SK-N-SH (cell line): ENCODE measurements at regions not wholly inside any gene's neighbourhood (a gene's known extent, or its start where the extent isn't known, plus 50 kb on each side); places are given as distances from the start of the nearest gene placed in this dataset.

Source experiments
- CTCF ChIA-PET: fragments of 300-600, 350-600 bp; formaldehyde crosslinking; extraction: SDS; loops from one replicate; lab custom pipeline; 2021; lab: Yijun Ruan, JAX
- POLR2A ChIA-PET: fragments of 350-600 bp; sonication (Branson Sonifier 250); formaldehyde crosslinking; extraction: SDS; loops from one replicate; lab custom pipeline; 2020; ENCODE audit warnings: antibody characterized with exemption, inconsistent platforms; lab: Yijun Ruan, JAX
- DNase-seq: peaks from one replicate; pipeline ENCODE4 v3.0.0; 2012
- H2AFZ ChIP-seq: fragments of 200-600 bp; sonication (generic); 2 replicates; pipeline ENCODE4 v1.8.1; 2016; ENCODE audit warnings: antibody characterized with exemption, mild to moderate bottlenecking, low read depth
- H3F3A ChIP-seq: fragments of 200-600 bp; sonication (generic); replicated peaks from 2 replicates; pipeline ENCODE3; 2016; ENCODE audit warnings: antibody characterized with exemption, mild to moderate bottlenecking; ENCODE audit not compliant: insufficient read depth
- H3K27ac ChIP-seq, 2 experiments: fragments of 200-500 bp in 1 of 2; fragments of 200-600 bp in 1 of 2; sonication (Bioruptor generic) in 1 of 2; sonication (generic), shearing (Covaris generic) in 1 of 2; 2 replicates each; pipeline versions ENCODE4 v1.5.1 to v1.6.1; 2014 to 2016; ENCODE audit warnings: low read depth in 2 of 2, inconsistent platforms in 1 of 2, low read length in 1 of 2, mild to moderate bottlenecking in 1 of 2, mixed read lengths in 1 of 2
- H3K27me3 ChIP-seq: fragments of 200-600 bp; sonication (generic), shearing (Covaris generic); 2 replicates; pipeline ENCODE4 v1.6.1; 2016; ENCODE audit warnings: mixed run types; ENCODE audit not compliant: insufficient read depth
- H3K36me3 ChIP-seq, 2 experiments: fragments of 200-500 bp in 1 of 2; fragments of 200-600 bp in 1 of 2; sonication (Bioruptor generic) in 1 of 2; sonication (generic) in 1 of 2; replicated peaks in 1 of 2; 2 replicates each; pipeline versions ENCODE3 to v1.5.1; 2014 to 2016; ENCODE audit warnings: low read length in 1 of 2, mild to moderate bottlenecking in 1 of 2; ENCODE audit not compliant: insufficient read depth in 2 of 2, control insufficient read depth in 1 of 2
- H3K4me1 ChIP-seq, 2 experiments: fragments of 200-500 bp in 1 of 2; fragments of 200-600 bp in 1 of 2; sonication (Bioruptor generic) in 1 of 2; sonication (generic), shearing (Covaris generic) in 1 of 2; 2 replicates each; pipeline versions ENCODE4 v1.5.1 to v1.6.1; 2014 to 2016; ENCODE audit warnings: low read depth in 1 of 2, low read length in 1 of 2, mixed run types in 1 of 2; ENCODE audit not compliant: insufficient read depth in 2 of 2, control insufficient read depth in 1 of 2
- H3K4me2 ChIP-seq: fragments of 200-600 bp; sonication (generic), shearing (Covaris generic); 2 replicates; pipeline ENCODE4 v1.6.1; 2017; ENCODE audit warnings: mixed run types
- H3K4me3 ChIP-seq, 2 experiments: fragments of 200-500 bp in 1 of 2; fragments of 200-600 bp in 1 of 2; sonication (Bioruptor generic) in 1 of 2; sonication (generic), shearing (Covaris generic) in 1 of 2; 2 replicates each; pipeline versions ENCODE4 v1.5.1 to v1.8.1; 2014 to 2016; ENCODE audit warnings: low read depth in 2 of 2, inconsistent platforms in 1 of 2, low read length in 1 of 2, mild to moderate bottlenecking in 1 of 2, mixed read lengths in 1 of 2, moderate library complexity in 1 of 2
- H3K79me2 ChIP-seq: fragments of 200-600 bp; sonication (generic); 2 replicates; pipeline ENCODE4 v1.8.1; 2017; ENCODE audit warnings: mild to moderate bottlenecking; ENCODE audit not compliant: insufficient read depth
- H3K9ac ChIP-seq: fragments of 200-600 bp; sonication (generic); 2 replicates; pipeline ENCODE4 v1.6.1; 2017; ENCODE audit warnings: mixed run types
- H3K9me2 ChIP-seq: fragments of 200-600 bp; sonication (generic); 2 replicates; pipeline ENCODE4 v1.6.1; 2017; ENCODE audit warnings: mixed run types
- H3K9me3 ChIP-seq: fragments of 200-600 bp; sonication (generic); 2 replicates; pipeline ENCODE4 v1.6.1; 2017; ENCODE audit warnings: mixed run types, mild to moderate bottlenecking, moderate library complexity
- H4K20me1 ChIP-seq: fragments of 200-600 bp; sonication (generic); 2 replicates; pipeline ENCODE4 v1.6.1; 2017; ENCODE audit warnings: mild to moderate bottlenecking, mixed run types; ENCODE audit not compliant: insufficient read depth
- EZH2phosphoT487 ChIP-seq: fragments of 200-600 bp; sonication (generic); IDR thresholded peaks from 2 replicates; pipeline ENCODE4 v1.6.1; 2017; ENCODE audit warnings: low read depth, mixed run types, mild to moderate bottlenecking, antibody characterized with exemption, moderate library complexity, borderline replicate concordance
- FOSL2 ChIP-seq: IDR thresholded peaks from 2 replicates; pipeline ENCODE4 v1.4.0; 2012; ENCODE audit warnings: low read depth, mild to moderate bottlenecking, moderate library complexity, borderline replicate concordance
- GABPA ChIP-seq: IDR thresholded peaks from 2 replicates; pipeline ENCODE4 v1.4.0; 2012; ENCODE audit warnings: low read depth, mild to moderate bottlenecking
- GATA2 ChIP-seq: sonication (generic); formaldehyde crosslinking; IDR thresholded peaks from 2 replicates; pipeline ENCODE4 v1.5.0; 2020; ENCODE audit warnings: mild to moderate bottlenecking, missing genetic modification reagents
- IRF3 ChIP-seq: fragments of 150-350 bp; IDR thresholded peaks from 2 replicates; pipeline ENCODE4 v1.6.1; 2016; ENCODE audit warnings: mild to moderate bottlenecking, low read depth, low read length
- JUND ChIP-seq: IDR thresholded peaks from 2 replicates; pipeline ENCODE4 v1.4.0; 2012
- NFIC ChIP-seq: IDR thresholded peaks from 2 replicates; pipeline ENCODE4 v1.4.0; 2012; ENCODE audit warnings: borderline replicate concordance
- PBX3 ChIP-seq: IDR thresholded peaks from 2 replicates; pipeline ENCODE4; 2012
- POLR2AphosphoS5 ChIP-seq: IDR thresholded peaks from 2 replicates; pipeline ENCODE4 v1.6.1; 2012; ENCODE audit warnings: low read depth, low read length
- RAD21 ChIP-seq: IDR thresholded peaks from 2 replicates; pipeline ENCODE4 v1.6.1; 2012; ENCODE audit warnings: mild to moderate bottlenecking, low read length
- RCOR1 ChIP-seq: fragments of 150-350 bp; IDR thresholded peaks from 2 replicates; pipeline ENCODE4 v1.6.1; 2017; ENCODE audit warnings: antibody characterized with exemption, low read length
- RXRA ChIP-seq: IDR thresholded peaks from 2 replicates; pipeline ENCODE4 v1.4.0; 2012; ENCODE audit warnings: low read depth, mild to moderate bottlenecking, borderline replicate concordance
- SIN3A ChIP-seq: IDR thresholded peaks from 2 replicates; pipeline ENCODE4 v1.6.1; 2012; ENCODE audit warnings: low read depth, mild to moderate bottlenecking, low read length, moderate library complexity, borderline replicate concordance
- USF2 ChIP-seq: fragments of 150-350 bp; IDR thresholded peaks from 2 replicates; pipeline ENCODE4 v1.6.1; 2017; ENCODE audit warnings: antibody characterized with exemption, low read length, low read depth, borderline replicate concordance
- ZBTB33 ChIP-seq: IDR thresholded peaks from 2 replicates; pipeline ENCODE4 v1.4.0; 2012; ENCODE audit warnings: low read depth, borderline replicate concordance
- WGBS: methylation state at CpG from one replicate; pipeline ENCODE4 v1.1.6; 2017; ENCODE audit warnings: low lambda C conversion rate; 5-methylcytosine and 5-hydroxymethylcytosine counted together

GRCh38 chr5:159629158-159629557 is 287.1 kb upstream of the ADRA1B start (continued):
- TF ChIP-seq ZBTB33: no peak

GRCh38 chr5:159630545-159630944 is 285.7 kb upstream of the ADRA1B start:
- Histone ChIP-seq H3K4me1 (no peaks in the 10 kb centered on the region), H3K36me3 (no peaks in the 10 kb centered on the region), H2AFZ (no peak overlapping the region), H3K9me3 (0 out of 2 replicates have a peak, but pooled peaks cover 5% of the 10 kb centered on the region), H3F3A (no peaks in the 10 kb centered on the region), H3K4me2 (no peak overlapping the region), H3K4me3 (no peak overlapping the region), H3K79me2 (no peaks in the 10 kb centered on the region), H3K27ac (no peak overlapping the region), H3K27me3 (no peaks in the 10 kb centered on the region), H3K9me2 (no peaks in the 10 kb centered on the region), H3K9ac (no peak overlapping the region), H4K20me1 (no peaks in the 10 kb centered on the region)
- 12% methylated on average over 2 of the region's 2 CpGs for WGBS
- no peak for DNase-seq
- CTCF ChIA-PET: interaction anchor here (1.0 kb wide), 1 partner anchor 9 kb away, joined by 3 read pairs; no protein-coding TSS in a partner anchor
- POLR2A ChIA-PET: no interaction called here
- no peak for TF ChIP-seq USF2
- TF ChIP-seq NFIC: no peak
- no peak for TF ChIP-seq RAD21
- TF ChIP-seq GATA2 (CRISPR knock-in tag): no peak
- TF ChIP-seq SIN3A: no peak
- TF ChIP-seq FOSL2: no peak
- no peak for TF ChIP-seq JUND
- no peak for TF ChIP-seq RXRA
- no peak for TF ChIP-seq GABPA
- TF ChIP-seq EZH2phosphoT487: no peak
- TF ChIP-seq PBX3: no peak
- TF ChIP-seq RCOR1: no peak
- TF ChIP-seq IRF3: no peak
- no peak for TF ChIP-seq POLR2AphosphoS5
